Neutrophil (primary cell): ENCODE measurements at regions not wholly inside any gene's neighbourhood (a gene's known extent, or its start where the extent isn't known, plus 50 kb on each side); places are given as distances from the start of the nearest gene placed in this dataset.

Experiments used
- H3K27ac ChIP-seq: fragments of 200-600 bp; sonication (generic); 2 replicates; pipeline ENCODE4 v1.5.1; 2016; ENCODE audit warnings: mild to moderate bottlenecking, moderate library complexity
- H3K27me3 ChIP-seq: fragments of 200-600 bp; sonication (generic); 2 replicates; pipeline ENCODE4 v1.6.0; 2016; ENCODE audit warnings: mild to moderate bottlenecking
- H3K36me3 ChIP-seq: fragments of 200-600 bp; sonication (generic); 2 replicates; pipeline ENCODE4 v1.5.1; 2017
- H3K4me1 ChIP-seq, 2 experiments: fragments of 200-600 bp in 1 of 2; sonication (generic) in 1 of 2; 1 replicate in 1 of 2; 2 replicates in 1 of 2; pipeline versions ENCODE4 v1.5.1 to v1.6.1; 2013 to 2016; ENCODE audit warnings: low read depth in 1 of 2, low read length in 1 of 2, mild to moderate bottlenecking in 1 of 2, moderate library complexity in 1 of 2; ENCODE audit not compliant: control insufficient read depth in 1 of 2, insufficient read depth in 1 of 2
- H3K4me3 ChIP-seq, 2 experiments: fragments of 200-600 bp in 1 of 2; sonication (generic) in 1 of 2; 1 replicate in 1 of 2; 2 replicates in 1 of 2; pipeline ENCODE4 v1.5.1; 2013 to 2016; ENCODE audit warnings: low read depth in 1 of 2, low read length in 1 of 2, mild to moderate bottlenecking in 1 of 2, moderate library complexity in 1 of 2
- H3K9me3 ChIP-seq: fragments of 200-600 bp; sonication (generic); 2 replicates; pipeline ENCODE4 v1.5.1; 2016
- CTCF ChIP-seq: fragments of 200-600 bp; sonication (generic); IDR thresholded peaks from 2 replicates; pipeline ENCODE4 v1.5.1; 2016; ENCODE audit warnings: antibody characterized with exemption

GRCh38 chr10:9535744-9536143, 1481.3 kb downstream of the GATA3 start:
- H3K4me1 ChIP-seq = no peaks in the 10 kb centered on the region
- no peaks in the 10 kb centered on the region for H3K9me3 ChIP-seq
- no peak overlapping the region for H3K27ac ChIP-seq
- no peaks in the 10 kb centered on the region for H3K27me3 ChIP-seq
- no peaks in the 10 kb centered on the region for H3K36me3 ChIP-seq
- H3K4me3 ChIP-seq = no peak overlapping the region
- TF ChIP-seq CTCF = no peak

- Histone ChIP-seq H3K36me3 (no peaks in the 10 kb centered on the region), H3K4me3 (no peak overlapping the region), H3K27ac (no peak overlapping the region), H3K4me1 (no peaks in the 10 kb centered on the region), H3K9me3 (no peaks in the 10 kb centered on the region), H3K27me3 (no peaks in the 10 kb centered on the region)
- no peak for TF ChIP-seq CTCF
Measured at GRCh38 chr10:9545073-9545472, 1472.6 kb upstream of the CELF2 start.

- H3K27ac ChIP-seq = no peak overlapping the region
Measured at GRCh38 chr10:9547936-9548904, 1469.5 kb upstream of the CELF2 start.

GRCh38 chr10:9550810-9551209, 1466.9 kb upstream of the CELF2 start:
- H3K4me1 ChIP-seq = no peaks in the 10 kb centered on the region
- H3K9me3 ChIP-seq = no peaks in the 10 kb centered on the region
- no peak overlapping the region for H3K4me3 ChIP-seq
- no peak for TF ChIP-seq CTCF
- no peaks in the 10 kb centered on the region for H3K36me3 ChIP-seq
- no peaks in the 10 kb centered on the region for H3K27me3 ChIP-seq
- H3K27ac ChIP-seq = no peak overlapping the region

More at GRCh38 chr10:9547936-9548904, 1469.5 kb upstream of the CELF2 start:
- Histone ChIP-seq H3K4me3 (no peak overlapping the region), H3K27me3 (no peaks in the 10 kb centered on the region), H3K4me1 (no peaks in the 10 kb centered on the region), H3K36me3 (no peaks in the 10 kb centered on the region), H3K9me3 (no peaks in the 10 kb centered on the region)
- no peak for TF ChIP-seq CTCF

DNA sequence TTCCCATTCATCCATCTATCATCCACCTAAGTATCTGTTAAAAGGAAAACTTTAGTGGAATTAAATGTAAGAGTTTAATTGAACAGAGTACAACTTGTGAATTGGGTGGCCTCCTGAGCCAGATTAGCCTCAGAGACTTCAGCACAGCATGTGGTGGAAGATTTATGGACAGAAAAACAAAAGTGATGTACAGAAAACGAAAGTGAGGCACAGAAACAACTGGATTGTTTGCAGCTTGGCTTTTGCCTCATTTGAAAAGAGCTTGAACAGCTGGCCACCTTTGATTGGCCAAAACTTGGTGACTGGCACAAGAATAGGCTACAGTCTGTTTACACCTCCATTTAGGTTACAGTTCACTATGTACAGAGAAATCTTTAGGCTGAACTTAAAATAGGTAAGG, 1463.4 kb upstream of the CELF2 start:
- Histone ChIP-seq H3K4me1 (no peaks in the 10 kb centered on the region), H3K27me3 (no peaks in the 10 kb centered on the region), H3K36me3 (no peaks in the 10 kb centered on the region), H3K9me3 (no peaks in the 10 kb centered on the region), H3K4me3 (no peak overlapping the region), H3K27ac (no peak overlapping the region)
- TF ChIP-seq CTCF = no peak
